ENCODE measurements at regions not wholly inside any gene's neighbourhood (a gene's known extent, or its start where the extent isn't known, plus 50 kb on each side); places are given as distances from the start of the nearest gene placed in this dataset.
"Not testable (repeated sequence)": the region's sequence is repeated elsewhere in the genome, so short reads cannot be mapped to it uniquely, and the experiment has no call there.

DNA sequence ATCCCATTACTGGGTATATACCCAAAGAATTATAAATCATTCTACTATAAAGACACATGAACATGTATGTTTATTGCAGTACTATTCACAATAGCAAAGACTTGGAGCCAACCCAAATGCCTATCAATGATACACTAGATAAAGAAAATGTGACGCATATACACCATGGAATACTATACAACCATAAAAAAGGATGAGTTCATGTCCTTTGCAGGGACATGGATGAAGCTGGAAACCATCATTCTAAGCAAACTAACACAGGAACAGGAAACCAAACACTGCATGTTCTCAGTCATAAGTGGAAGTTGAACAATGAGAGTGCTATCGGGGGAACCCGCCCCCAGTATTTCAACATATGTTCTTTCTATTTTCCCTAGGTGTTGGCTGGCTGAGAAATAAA lies 232.0 kb downstream of the ZIC3 start:
- not testable (repeated sequence) for TF ChIP-seq POLR2A (IDR thresholded peaks at IDR 0.05; ENCODE audit: low read length); GATA1 (IDR thresholded peaks at IDR 0.05; ENCODE audit: low read depth, low read length)

Measured in erythroblast (primary cell).